AG04450 (cell line): ENCODE measurements at regions not wholly inside any gene's neighbourhood (a gene's known extent, or its start where the extent isn't known, plus 50 kb on each side); places are given as distances from the start of the nearest gene placed in this dataset.

Source experiments
- CTCF ChIA-PET: fragments of 300-600, 350-600 bp; formaldehyde crosslinking; extraction: SDS; loops from one replicate; lab custom pipeline; 2022; ENCODE audit warnings: antibody characterized with exemption, inconsistent platforms; lab: Charles Lee
- POLR2A ChIA-PET: fragments of 350-600 bp; formaldehyde crosslinking; extraction: SDS; loops from one replicate; lab custom pipeline; 2021; ENCODE audit warnings: antibody characterized with exemption, inconsistent platforms; lab: Yijun Ruan, JAX
- DNase-seq: peaks from one replicate; pipeline ENCODE4 v3.0.0-alpha.2; 2011; ENCODE audit warnings: low read depth, low spot score
- H3K27ac ChIP-seq: one replicate; pipeline ENCODE4 v1.5.1; 2012; ENCODE audit warnings: low read depth, low read length, control low read depth
- H3K27me3 ChIP-seq: one replicate; pipeline ENCODE4 v1.6.0; 2012; ENCODE audit warnings: low read length; ENCODE audit not compliant: control insufficient read depth, insufficient read depth
- H3K4me3 ChIP-seq: 2 replicates; pipeline ENCODE4 v1.5.1; 2011; ENCODE audit warnings: mild to moderate bottlenecking, low read depth, low read length, control low read depth
- H3K9me3 ChIP-seq: 2 replicates; pipeline ENCODE4 v1.5.1; 2012; ENCODE audit warnings: low read length; ENCODE audit not compliant: control insufficient read depth, insufficient read depth
- CTCF ChIP-seq: IDR thresholded peaks from 2 replicates; pipeline ENCODE4 v1.5.1; 2011; ENCODE audit warnings: low read depth, low read length, control low read depth, inconsistent platforms

- Histone ChIP-seq H3K27me3 (no peaks in the 10 kb centered on the region), H3K4me3 (no peak overlapping the region), H3K9me3 (peaks cover 27% of the 10 kb centered on the region), H3K27ac (no peak overlapping the region)
- no peak for TF ChIP-seq CTCF
- POLR2A ChIA-PET = no interaction called here
- DNase-seq = no peak
- CTCF ChIA-PET = no interaction called here
Observed at GRCh38 chr7:68148440-68148839, 1151.8 kb downstream of the TYW1 start.

DNA sequence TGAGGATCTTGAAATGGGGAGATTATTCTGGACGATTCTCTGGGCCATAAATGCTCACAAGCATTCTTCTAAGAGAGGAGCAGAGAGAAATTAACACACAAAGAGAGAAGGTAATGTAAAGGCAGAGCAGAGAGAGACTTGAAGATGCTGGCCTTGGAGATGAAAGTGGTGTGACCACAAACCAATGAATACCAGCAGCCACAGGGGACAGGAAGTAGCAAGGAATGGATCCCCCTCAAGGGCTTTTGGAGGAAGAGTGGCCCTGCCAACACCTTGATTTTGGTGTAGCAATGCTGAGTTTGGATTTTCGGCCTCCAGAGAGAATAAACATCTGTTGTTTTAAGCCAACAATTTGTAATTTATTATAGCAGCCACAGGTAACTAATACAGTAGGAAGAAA lies 1155.6 kb downstream of the TYW1 start:
- no peak for DNase-seq
- peaks cover 23% of the 10 kb centered on the region for H3K9me3 ChIP-seq
- ChIA-PET POLR2A (no interaction called here), CTCF (no interaction called here)
- TF ChIP-seq CTCF = no peak
- no peaks in the 10 kb centered on the region for H3K27me3 ChIP-seq
- no peak overlapping the region for H3K27ac ChIP-seq
- H3K4me3 ChIP-seq = no peak overlapping the region

DNA sequence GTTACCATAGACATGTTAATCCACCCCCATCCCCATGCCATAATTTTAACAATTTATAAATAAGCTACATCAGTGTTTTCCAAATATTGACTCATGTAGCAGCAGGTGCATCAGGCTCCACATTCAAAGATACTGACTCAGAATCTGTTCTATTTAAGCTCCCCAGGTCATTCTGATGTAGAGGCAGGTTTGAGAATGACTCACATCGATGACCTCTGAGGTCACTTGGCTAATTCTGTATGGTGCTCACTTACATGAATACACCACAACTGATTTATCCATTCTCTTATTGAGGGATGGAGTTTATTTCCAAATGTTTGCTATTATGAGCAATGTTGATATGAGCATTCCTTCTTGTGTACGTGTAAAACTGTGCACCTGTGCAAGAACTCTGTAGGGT lies 1159.0 kb downstream of the TYW1 start:
- no peak for DNase-seq
- Histone ChIP-seq H3K9me3 (peaks cover 12% of the 10 kb centered on the region), H3K27me3 (no peaks in the 10 kb centered on the region), H3K27ac (no peak overlapping the region), H3K4me3 (no peak overlapping the region)
- no peak for TF ChIP-seq CTCF
- POLR2A ChIA-PET = no interaction called here
- CTCF ChIA-PET = no interaction called here

GRCh38 chr7:68158686-68159295 lies 1162.2 kb downstream of the TYW1 start:
- Histone ChIP-seq H3K27ac (no peak overlapping the region), H3K4me3 (no peak overlapping the region), H3K27me3 (no peaks in the 10 kb centered on the region), H3K9me3 (peaks cover 21% of the 10 kb centered on the region)
- ChIA-PET POLR2A (no interaction called here), CTCF (no interaction called here)
- no peak for TF ChIP-seq CTCF
- no peak for DNase-seq

DNA sequence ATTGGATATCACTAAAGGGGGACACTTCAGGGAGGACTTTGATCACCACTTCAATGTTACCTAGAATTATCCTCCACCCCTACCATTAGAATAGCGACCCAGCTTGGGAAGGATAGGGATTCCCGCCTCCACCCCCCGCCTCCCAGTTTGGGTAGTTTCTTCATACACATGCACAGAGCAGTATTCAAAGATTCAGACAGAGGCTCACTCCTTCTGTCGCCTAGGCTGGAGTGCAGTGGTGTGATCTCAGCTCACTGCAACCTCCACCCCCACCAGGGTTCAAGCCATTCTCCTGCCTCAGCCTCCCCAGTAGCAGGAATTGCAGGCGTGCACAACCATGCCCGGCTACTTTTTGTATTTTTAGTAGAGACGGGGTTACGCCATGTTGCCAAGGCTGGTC lies 1166.1 kb downstream of the TYW1 start:
- CTCF ChIA-PET = no interaction called here
- POLR2A ChIA-PET = no interaction called here
- H3K4me3 ChIP-seq = no peak overlapping the region
- H3K9me3 ChIP-seq = peaks cover 26% of the 10 kb centered on the region
- H3K27ac ChIP-seq = no peak overlapping the region
- no peak for TF ChIP-seq CTCF
- DNase-seq = no peak
- H3K27me3 ChIP-seq = no peaks in the 10 kb centered on the region
